ENCODE measurements at regions not wholly inside any gene's neighbourhood (a gene's known extent, or its start where the extent isn't known, plus 50 kb on each side); places are given as distances from the start of the nearest gene placed in this dataset.

GRCh38 chr1:11592752-11593151, 61.5 kb downstream of the FBXO2 start:
- POLR2A ChIA-PET: no interaction called here

DNA sequence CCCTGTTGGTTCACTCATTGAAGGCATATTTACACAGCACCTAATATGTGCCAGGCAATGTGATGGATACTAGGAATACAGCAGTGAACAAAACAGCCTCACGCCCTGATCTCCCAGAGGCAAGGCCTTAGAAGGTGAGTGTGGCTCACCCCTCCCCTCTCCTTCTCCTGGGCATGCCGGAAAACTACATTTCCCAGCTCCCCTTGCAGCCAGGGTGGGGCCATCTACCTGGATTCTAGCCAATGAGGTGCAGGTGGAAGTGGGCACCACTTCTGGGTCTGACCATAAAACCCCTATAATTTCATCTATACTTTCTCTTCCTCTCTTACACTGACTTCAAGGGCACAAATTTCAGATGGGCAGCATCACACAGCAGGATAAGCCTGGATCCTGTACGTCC, 63.8 kb downstream of the FBXO2 start:
- CTCF ChIA-PET: no interaction called here
- H3K4me3 ChIP-seq (ENCODE audit: low read depth in 2 of 2, low read length in 2 of 2): no peak overlapping the region
- H3K9me3 ChIP-seq (ENCODE audit: control insufficient read depth, insufficient read depth, low read depth, low read length): no peaks in the 10 kb centered on the region
- intact Hi-C loops (cut with micrococcal nuclease; ENCODE audit: unreplicated experiment): no loop called here
- no peak overlapping the region for H3K27ac ChIP-seq (ENCODE audit: low read length)
- TF ChIP-seq REST (IDR thresholded peaks at IDR 0.05; ENCODE audit: insufficient read depth in 1 of 2, low read depth in 2 of 2, low read length in 1 of 2): no peak
- no peak for TF ChIP-seq POLR2AphosphoS5 (IDR thresholded peaks at IDR 0.05; ENCODE audit: low read depth, low read length)
- no peak for TF ChIP-seq TCF7L2 (IDR thresholded peaks at IDR 0.05; ENCODE audit: low read depth, low read length)
- TF ChIP-seq SIN3A (IDR thresholded peaks at IDR 0.05; ENCODE audit: borderline replicate concordance, insufficient read depth, low read depth, low read length): no peak
- TF ChIP-seq CTCF (IDR thresholded peaks at IDR 0.05): no peak
- H3K36me3 ChIP-seq (ENCODE audit: control insufficient read depth, insufficient read depth, low read length): no peaks in the 10 kb centered on the region
- no peaks in the 10 kb centered on the region for H3K4me1 ChIP-seq (ENCODE audit: control insufficient read depth, insufficient read depth, low read length)
- POLR2A ChIA-PET: interaction anchor here (0.6 kb wide), 1 partner anchor 1218 kb away, joined by 7 read pairs; no protein-coding TSS in a partner anchor
- ATAC-seq: no peak
- DNase-seq (ENCODE audit: low read depth, low spot score): no peak
- no TSS peak for BruUV-seq (replicated peaks)
- peaks cover 3% of the 10 kb centered on the region; the same call in 1 of the 2 replicates for H3K27me3 ChIP-seq (ENCODE audit: control insufficient read depth, insufficient read depth, low read length)
- in situ Hi-C loops (cut with HindIII; ENCODE audit: low pct_unique_long_range_greater_than_20kb, low sequenced_read_pairs): no loop called here

More at GRCh38 chr1:11592752-11593151, 61.5 kb downstream of the FBXO2 start:
- no peaks in the 10 kb centered on the region for H3K4me1 ChIP-seq (ENCODE audit: control insufficient read depth, insufficient read depth, low read length)
- no peaks in the 10 kb centered on the region for H3K36me3 ChIP-seq (ENCODE audit: control insufficient read depth, insufficient read depth, low read length)
- no TSS peak for BruUV-seq (replicated peaks)
- H3K27me3 ChIP-seq (ENCODE audit: control insufficient read depth, insufficient read depth, low read length): no peaks in the 10 kb centered on the region
- CTCF ChIA-PET: no interaction called here
- in situ Hi-C loops (cut with HindIII; ENCODE audit: low pct_unique_long_range_greater_than_20kb, low sequenced_read_pairs) (no loop called here), intact Hi-C loops (cut with micrococcal nuclease; ENCODE audit: unreplicated experiment) (no loop called here)
- TF ChIP-seq REST (IDR thresholded peaks at IDR 0.05; ENCODE audit: insufficient read depth in 1 of 2, low read depth in 2 of 2, low read length in 1 of 2) (no peak), SIN3A (IDR thresholded peaks at IDR 0.05; ENCODE audit: borderline replicate concordance, insufficient read depth, low read depth, low read length) (no peak), CTCF (IDR thresholded peaks at IDR 0.05) (no peak)
- H3K4me3 ChIP-seq (ENCODE audit: low read depth in 2 of 2, low read length in 2 of 2): no peak overlapping the region
- H3K9me3 ChIP-seq (ENCODE audit: control insufficient read depth, insufficient read depth, low read depth, low read length): no peaks in the 10 kb centered on the region
- no peak for DNase-seq (ENCODE audit: low read depth, low spot score)
- no peak overlapping the region for H3K27ac ChIP-seq (ENCODE audit: low read length)
- no peak for ATAC-seq
